ENCODE measurements at regions not wholly inside any gene's neighbourhood (a gene's known extent, or its start where the extent isn't known, plus 50 kb on each side); places are given as distances from the start of the nearest gene placed in this dataset.
"Not testable (repeated sequence)": the region's sequence is repeated elsewhere in the genome, so short reads cannot be mapped to it uniquely, and the experiment has no call there.

DNA sequence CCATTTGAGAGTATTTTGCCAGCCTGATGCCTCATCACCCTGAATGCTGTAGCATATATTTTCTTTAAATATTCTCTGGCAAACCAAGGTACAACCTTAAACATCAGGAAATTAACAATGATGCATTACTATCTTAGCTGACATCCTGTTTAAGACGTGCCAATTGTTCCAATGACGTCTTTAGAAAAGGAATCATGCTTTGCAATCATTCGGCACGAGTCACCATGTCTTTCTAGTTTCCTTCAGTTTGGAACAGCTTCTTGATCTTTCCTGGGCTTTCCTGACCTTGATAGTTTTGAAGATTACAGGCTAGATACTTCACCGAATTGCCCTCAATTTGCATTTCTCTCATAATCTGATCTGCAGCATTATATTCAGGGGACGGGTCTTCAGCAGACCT, 88.2 kb upstream of the GLI2 start:
- in situ Hi-C loops (cut with MboI; ENCODE audit: low pct_unique_long_range_greater_than_20kb, low sequenced_read_pairs) = no loop called here
- DNase-seq = no peak

GRCh38 chr2:120649381-120649780, 86.3 kb upstream of the GLI2 start:
- in situ Hi-C loops (cut with MboI; ENCODE audit: low pct_unique_long_range_greater_than_20kb, low sequenced_read_pairs) = not testable (repeated sequence)

DNA sequence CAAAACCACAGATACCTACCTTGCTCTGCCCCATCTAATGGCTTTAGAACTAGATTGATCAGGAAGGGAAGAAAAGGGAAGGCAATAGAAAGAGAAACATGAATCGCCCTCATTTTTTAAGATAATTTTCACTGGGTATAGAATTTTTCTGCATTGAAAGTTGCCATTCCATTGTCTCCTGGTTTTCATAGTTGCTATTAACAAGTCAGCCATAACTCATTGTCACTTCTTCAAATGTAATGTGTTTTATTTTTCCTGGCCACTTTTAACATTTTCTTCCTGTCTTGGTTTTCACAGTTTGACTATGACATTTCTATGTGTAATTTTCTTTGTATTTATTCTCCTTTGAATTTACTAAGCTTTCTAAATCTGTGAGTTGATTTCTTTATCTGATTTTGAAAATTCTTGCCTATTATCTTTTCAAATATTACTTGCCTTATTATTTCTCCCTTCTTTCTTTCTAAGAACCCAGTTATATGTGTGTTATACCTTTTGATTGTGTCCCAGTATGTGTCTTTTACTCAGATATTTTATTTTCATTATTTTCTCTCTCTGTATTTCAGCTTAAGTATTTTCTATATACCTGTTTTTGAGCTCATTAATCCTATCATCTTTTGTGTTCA, 85.5 kb upstream of the GLI2 start:
- in situ Hi-C loops (cut with MboI; ENCODE audit: low pct_unique_long_range_greater_than_20kb, low sequenced_read_pairs) = no loop called here
- DNase-seq = no peak

More at GRCh38 chr2:120649381-120649780, 86.3 kb upstream of the GLI2 start:
- DNase-seq = not testable (repeated sequence)

- no peak for DNase-seq
- in situ Hi-C loops (cut with MboI; ENCODE audit: low pct_unique_long_range_greater_than_20kb, low sequenced_read_pairs) = no loop called here
These were observed 83.8 kb upstream of the GLI2 start for GRCh38 chr2:120651818-120652217.

- in situ Hi-C loops (cut with MboI; ENCODE audit: low pct_unique_long_range_greater_than_20kb, low sequenced_read_pairs) = no loop called here
- DNase-seq = no peak
These were observed 82.6 kb upstream of the GLI2 start for GRCh38 chr2:120653046-120653445.

- no peak for DNase-seq
- in situ Hi-C loops (cut with MboI; ENCODE audit: low pct_unique_long_range_greater_than_20kb, low sequenced_read_pairs) = no loop called here
These were observed 81.8 kb upstream of the GLI2 start for GRCh38 chr2:120653871-120654270.

DNA sequence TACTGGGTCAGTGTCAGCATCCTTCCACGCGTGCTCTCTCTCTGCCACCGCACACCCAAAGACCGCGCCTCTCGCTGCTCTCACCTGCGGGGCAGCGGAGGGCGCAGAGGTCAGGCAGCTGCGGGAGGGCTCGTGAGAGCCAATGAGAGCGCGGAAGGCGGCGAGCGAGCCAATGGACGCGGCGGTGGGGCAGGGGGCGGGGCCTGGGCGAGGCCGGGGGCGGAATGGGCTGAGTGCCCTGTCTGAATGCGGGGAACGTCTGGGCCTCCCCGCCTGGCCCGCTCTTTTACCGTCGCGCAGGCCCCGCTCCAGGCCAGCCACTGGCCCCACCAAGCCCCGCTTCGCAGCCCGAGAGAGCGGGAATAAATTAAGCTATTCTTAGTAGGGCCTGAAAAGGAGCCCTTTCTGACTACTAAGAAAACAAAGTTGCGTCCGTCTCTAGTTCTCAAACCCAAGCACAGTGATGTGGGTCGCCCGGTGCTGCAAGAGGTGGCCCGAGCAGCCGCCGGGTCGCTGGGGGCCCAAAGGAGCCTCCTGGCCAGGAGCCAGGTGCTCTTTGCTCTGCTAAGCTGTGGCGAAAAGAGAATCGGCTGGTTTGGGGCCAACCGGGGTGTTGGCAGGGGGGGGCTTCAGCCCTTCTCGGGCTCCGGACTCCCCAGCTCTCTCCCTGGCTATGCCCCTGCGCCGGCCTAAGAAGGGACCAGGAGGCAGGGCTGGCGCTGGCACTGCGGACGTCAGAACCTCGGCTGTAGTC, 81.1 kb upstream of the GLI2 start:
- no peak for DNase-seq
- in situ Hi-C loops (cut with MboI; ENCODE audit: low pct_unique_long_range_greater_than_20kb, low sequenced_read_pairs) = no loop called here

DNA sequence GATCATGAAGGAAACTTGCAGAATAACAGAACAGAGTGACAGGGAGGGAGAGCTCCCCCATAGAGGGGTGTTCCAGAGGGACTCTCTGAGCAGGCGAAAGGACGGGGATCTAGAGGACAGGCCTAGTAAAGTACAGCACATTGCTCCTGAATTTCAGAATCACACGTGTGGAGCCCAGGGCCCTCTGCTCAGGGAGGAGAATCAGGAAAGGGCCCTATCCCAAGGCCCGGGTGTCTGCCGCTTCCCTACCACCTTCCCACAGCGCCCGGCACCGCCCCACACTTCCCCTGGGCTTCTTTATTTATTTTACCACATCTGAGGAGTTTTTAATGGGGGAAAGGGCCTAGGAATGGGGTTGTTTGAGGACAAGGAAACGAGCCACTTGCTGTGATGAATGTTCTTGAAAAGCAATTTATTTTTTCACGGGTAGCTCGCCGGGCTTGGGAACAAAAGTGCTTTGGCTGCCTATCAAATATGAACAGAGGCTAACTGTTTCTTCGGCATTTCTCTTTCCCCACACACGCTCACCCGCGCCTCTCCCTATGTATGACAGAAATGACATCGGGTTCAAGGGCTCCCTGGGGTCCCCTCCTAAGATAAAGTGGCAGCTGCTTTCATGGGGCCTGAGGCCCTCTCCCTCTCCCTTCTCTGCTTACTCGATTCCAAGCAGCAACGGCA, 79.3 kb upstream of the GLI2 start:
- in situ Hi-C loops (cut with MboI; ENCODE audit: low pct_unique_long_range_greater_than_20kb, low sequenced_read_pairs) = no loop called here
- DNase-seq = no peak

GRCh38 chr2:120658042-120658769, 77.5 kb upstream of the GLI2 start:
- in situ Hi-C loops (cut with MboI; ENCODE audit: low pct_unique_long_range_greater_than_20kb, low sequenced_read_pairs) = no loop called here
- no peak for DNase-seq

DNA sequence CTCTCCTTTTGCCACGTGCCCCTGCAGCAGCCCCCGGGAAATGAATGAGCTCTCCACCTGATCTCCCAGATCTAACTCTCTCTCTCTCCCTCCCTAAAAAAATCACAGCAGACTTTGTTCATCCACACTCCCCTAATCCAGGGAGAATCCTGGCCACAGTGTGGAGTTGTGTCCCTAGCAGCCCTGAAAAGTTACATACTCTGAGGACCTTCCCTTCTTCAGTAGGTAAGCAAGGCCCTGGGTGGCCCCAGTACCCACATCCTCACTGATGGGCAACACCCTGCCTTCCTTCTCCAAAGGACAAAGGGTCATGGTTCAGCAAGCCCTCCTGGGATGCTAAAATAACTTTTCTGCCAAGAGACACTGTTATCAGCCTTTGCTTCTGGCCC, 76.9 kb upstream of the GLI2 start:
- DNase-seq = no peak
- in situ Hi-C loops (cut with MboI; ENCODE audit: low pct_unique_long_range_greater_than_20kb, low sequenced_read_pairs) = no loop called here

- in situ Hi-C loops (cut with MboI; ENCODE audit: low pct_unique_long_range_greater_than_20kb, low sequenced_read_pairs) = no loop called here
- DNase-seq = no peak
These were observed 76.2 kb upstream of the GLI2 start for GRCh38 chr2:120659275-120659977.

GRCh38 chr2:120660056-120660694, 75.5 kb upstream of the GLI2 start:
- no peak for DNase-seq
- in situ Hi-C loops (cut with MboI; ENCODE audit: low pct_unique_long_range_greater_than_20kb, low sequenced_read_pairs) = no loop called here

DNA sequence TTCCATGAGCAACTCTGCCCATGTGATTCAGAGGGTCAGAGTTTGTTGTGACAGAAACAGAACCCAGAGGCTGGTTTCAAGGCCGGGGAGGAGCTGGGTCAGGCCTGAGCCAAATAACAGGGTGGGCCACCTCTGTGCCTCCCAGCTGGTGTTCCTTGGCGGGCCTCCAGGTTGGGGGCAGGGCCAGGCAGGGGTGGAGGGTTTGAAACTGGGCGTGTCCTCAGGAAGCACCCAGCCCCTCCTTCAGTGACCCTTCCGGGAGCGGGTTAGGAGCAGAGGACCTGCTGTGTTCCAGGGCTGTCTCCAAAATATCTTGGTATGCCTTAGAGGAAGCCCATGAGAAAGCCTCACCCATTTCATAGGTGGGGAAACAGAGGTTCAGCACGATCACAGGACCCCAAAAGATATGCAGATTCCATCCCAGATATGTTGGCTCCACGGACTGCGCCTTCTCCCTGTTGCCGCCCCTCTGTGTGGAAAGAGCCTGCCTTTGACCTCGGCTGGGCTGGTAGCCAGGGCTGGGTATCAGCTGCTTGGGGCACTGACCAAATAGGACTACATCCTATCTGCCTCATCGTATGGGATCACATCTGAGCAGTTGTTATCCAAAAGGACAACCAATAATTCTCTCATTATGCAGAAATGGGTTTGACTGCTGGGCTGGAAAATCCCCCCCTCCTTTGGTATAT, 74.8 kb upstream of the GLI2 start:
- DNase-seq = no peak
- in situ Hi-C loops (cut with MboI; ENCODE audit: low pct_unique_long_range_greater_than_20kb, low sequenced_read_pairs) = no loop called here

DNA sequence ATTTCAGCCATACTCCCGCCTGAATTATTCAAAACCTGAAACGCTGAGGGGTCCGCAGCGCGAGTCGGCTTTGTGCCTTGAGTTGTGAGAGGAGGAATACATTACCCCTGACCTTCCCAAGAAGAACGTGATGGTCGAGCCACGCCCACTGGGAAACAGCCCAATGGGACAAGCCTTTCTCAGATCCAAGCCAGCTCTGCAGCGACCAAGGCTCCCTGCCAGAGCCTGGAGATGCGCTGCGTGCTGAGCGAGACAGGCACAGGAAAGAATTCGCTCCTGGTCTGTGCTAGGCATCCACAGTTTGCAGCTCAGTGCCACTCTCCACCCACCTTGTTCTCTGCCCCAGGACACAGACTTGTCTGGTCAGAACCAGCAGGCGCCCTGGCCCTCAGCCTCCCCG, 74.1 kb upstream of the GLI2 start:
- DNase-seq = no peak
- in situ Hi-C loops (cut with MboI; ENCODE audit: low pct_unique_long_range_greater_than_20kb, low sequenced_read_pairs) = no loop called here

DNA sequence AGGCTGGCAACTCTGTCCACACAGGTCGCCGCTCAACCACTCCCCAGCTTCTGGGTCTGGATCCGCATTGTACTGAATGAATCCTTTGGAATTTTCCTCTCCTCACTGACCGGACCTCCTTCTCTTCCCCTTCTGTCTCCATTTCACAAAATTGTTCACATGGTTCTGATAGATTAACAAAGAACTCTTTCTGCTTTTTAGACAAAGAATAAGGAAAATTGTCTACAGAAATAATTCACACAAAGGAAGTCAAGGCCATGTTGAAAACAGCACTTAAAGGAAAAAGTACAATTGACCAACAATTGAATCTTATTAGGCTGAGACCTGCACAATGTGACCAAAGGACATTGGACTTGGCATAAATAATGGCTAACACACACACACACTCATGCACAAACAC, 73.6 kb upstream of the GLI2 start:
- in situ Hi-C loops (cut with MboI; ENCODE audit: low pct_unique_long_range_greater_than_20kb, low sequenced_read_pairs) = no loop called here

DNA sequence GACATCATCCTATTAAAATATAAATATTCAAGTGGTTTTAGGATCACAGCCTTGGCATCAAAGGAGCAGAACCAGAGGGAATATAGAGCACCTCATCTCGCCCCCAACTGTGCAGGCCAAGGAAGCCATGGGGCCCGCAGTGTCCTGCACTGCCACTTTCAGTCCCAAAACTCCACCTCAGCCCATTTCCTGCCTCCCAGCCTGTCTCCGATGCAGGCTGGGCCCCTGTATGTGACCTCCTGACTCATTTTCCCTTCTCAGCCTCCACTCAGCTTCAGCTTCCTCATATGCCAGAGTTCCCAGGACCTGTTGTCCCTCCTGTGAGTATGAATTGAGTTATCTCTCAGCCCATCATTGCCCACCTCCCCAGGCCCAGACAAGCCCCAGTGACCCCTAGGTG, 72.9 kb upstream of the GLI2 start:
- in situ Hi-C loops (cut with MboI; ENCODE audit: low pct_unique_long_range_greater_than_20kb, low sequenced_read_pairs) = no loop called here
- no peak for DNase-seq

More for the DNA sequence above, 73.6 kb upstream of the GLI2 start:
- no peak for DNase-seq

DNA sequence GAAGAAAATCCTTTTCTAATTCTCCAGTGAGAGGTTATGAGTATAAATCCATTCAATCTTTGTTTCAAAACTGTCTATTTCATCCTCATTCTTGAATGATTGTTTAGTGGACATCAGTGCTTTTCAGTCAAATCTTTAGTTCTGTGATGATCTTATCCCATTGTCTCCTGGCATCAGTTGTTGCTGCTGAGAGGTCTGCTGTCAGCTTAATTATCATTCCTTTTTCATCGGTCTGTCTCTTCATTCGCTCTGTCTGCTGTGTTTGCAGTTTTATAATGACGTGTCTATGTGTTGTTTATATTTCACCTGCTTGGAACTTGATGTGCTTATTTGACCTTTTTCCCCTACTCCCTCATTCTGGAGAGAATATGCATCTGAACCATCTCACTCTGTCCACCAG, 69.2 kb upstream of the GLI2 start:
- DNase-seq = no peak
- in situ Hi-C loops (cut with MboI; ENCODE audit: low pct_unique_long_range_greater_than_20kb, low sequenced_read_pairs) = no loop called here

DNA sequence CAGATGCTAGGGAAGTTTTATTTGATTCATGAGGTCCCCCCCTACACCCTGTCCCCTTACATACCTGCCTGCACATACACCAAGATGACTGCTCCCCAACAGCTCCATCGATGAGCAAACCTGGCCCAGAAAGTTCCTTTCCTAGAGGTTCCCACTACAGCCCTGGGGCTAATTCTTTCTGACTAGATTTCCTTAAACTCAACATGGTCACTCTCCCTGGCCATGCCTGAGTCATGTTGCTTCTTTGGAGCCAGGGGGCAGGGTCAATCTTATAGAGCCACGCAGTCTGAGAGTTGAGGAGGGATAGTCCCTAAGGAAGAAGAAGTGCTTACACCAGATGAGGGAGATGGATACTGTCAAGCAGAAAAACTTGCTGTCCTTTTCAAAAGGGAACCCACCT, 67.7 kb upstream of the GLI2 start:
- in situ Hi-C loops (cut with MboI; ENCODE audit: low pct_unique_long_range_greater_than_20kb, low sequenced_read_pairs) = no loop called here
- DNase-seq = no peak
